Activated CD4-positive, alpha-beta T cell treated with anti-CD3 and anti-CD28 coated beads, Interleukin-2, amount 50 U/mL, for 48 hours (primary cell): ENCODE measurements at regions not wholly inside any gene's neighbourhood (a gene's known extent, or its start where the extent isn't known, plus 50 kb on each side); places are given as distances from the start of the nearest gene placed in this dataset.

Experiments
- DNase-seq, 2 experiments: peaks; one replicate each; pipeline ENCODE4 v3.0.0-alpha.2; 2020

DNA sequence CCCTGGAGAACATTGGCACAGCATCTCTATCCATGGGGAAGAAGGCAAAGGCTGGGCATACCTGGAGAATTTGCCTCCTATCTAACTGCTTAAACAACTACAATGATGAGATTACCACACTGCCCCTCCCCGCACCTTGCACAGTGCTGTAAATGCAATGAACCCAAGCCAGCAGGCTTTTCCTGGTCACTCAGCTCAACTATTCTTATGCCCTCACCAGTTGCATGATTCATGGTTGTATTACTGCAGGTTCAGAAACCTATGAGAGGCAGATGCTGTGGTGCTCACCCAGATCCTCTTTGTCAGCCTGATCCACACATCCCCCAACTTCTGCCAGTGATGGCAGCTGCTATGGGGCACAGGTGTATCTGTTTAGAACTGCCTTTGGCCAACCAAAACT, 77.7 kb upstream of the STAC start:
- no peak for DNase-seq

DNA sequence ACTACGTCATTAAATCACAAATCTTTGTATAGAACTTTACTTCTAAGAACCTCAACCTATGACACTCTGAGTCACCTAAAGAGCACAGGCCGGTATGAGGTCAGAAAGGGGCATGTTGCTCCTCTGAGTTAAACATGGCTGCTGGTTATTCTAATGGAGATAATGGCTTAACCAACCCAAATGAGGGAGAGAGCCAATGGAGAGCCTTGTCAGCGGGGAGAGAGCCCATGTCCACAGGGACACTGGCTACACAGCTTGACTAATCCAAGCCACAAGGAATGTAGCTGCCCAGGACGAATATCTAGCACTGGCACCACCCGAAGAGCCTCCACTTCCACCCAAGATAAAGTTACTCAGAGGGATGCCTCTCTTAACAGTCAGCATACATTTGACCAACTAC, 77.0 kb upstream of the STAC start:
- DNase-seq: no peak

DNA sequence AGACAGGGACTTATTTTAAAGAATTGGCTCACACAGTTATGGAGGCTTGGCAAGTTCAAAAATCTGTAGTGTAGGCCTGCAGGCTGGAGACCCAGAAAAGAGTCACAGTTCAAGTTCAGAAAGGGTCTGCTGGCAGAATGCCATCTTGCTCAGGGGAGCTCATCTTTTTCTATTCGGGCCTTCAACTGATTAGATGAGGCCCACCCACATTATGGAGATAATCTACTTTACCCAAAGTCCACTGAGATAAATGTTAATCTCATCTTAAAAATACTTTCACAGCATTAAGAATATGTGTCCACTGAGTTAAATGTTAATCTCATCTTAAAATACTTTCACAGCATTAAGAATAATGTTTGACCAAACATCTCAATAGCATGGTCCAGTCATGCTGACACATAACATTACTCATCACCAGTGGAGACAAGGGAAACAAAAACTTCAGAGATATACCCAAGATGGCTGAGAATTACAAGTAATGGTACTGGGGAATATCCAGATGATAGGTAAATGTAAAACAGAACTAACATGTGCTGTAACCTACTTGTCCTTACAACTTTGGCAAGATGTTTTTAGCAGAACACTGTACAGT, 74.3 kb upstream of the STAC start:
- DNase-seq: no peak

DNA sequence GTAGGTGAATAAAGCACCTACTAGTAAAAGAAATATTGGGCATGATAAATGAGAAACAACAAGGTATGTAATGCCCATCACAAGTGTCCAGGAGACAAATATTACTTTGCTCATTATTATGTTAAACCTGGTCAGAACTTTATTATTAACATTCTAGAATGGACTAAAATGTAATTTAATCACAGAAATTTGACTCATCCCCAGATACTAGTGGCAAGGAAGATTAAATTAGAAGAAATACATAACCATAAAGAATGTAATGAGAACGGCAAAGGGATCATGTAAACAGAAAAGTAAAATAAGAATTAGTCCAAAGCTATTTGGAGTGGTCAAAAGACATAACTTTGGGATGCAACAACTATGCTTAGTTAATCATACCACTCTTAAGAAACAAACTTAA, 71.2 kb upstream of the STAC start:
- no peak for DNase-seq

DNA sequence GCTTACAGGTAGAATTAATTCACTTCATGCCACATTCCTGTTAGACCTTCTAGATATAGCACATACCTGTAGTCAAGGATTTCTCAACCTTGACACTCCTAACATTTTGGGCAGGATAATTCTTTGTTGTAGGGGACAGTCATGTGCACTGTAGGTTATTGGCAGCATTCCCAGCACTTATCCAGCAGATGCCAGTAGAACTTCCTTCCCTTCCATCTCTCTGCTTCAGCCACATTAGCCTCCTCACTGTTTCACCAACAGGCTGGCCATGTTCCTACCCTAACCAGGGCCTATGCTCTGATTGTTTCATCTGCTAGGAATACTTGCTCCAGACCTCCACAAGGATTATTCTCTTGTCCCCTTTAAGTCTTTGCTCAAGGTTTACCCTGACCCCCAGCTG, 68.0 kb upstream of the STAC start:
- no peak for DNase-seq

DNA sequence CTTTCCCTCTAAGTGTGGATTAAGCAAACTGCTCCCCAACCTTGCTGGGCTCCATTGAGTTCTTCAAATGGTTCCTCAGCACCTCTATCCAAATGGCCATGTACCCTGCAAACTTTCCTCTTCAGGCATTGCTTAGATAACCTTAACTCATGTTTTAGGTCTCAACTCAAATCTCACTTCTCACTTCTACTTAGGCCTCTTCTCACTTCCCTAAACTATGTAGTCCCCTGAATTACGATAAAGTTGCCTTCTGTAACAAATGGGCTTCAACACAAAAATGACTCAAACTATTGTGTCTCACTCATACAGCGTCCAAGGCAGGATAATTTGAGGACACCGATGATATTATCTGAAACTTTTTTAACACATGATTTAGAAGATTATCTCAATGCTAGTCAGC, 62.4 kb upstream of the STAC start:
- DNase-seq: no peak

DNA sequence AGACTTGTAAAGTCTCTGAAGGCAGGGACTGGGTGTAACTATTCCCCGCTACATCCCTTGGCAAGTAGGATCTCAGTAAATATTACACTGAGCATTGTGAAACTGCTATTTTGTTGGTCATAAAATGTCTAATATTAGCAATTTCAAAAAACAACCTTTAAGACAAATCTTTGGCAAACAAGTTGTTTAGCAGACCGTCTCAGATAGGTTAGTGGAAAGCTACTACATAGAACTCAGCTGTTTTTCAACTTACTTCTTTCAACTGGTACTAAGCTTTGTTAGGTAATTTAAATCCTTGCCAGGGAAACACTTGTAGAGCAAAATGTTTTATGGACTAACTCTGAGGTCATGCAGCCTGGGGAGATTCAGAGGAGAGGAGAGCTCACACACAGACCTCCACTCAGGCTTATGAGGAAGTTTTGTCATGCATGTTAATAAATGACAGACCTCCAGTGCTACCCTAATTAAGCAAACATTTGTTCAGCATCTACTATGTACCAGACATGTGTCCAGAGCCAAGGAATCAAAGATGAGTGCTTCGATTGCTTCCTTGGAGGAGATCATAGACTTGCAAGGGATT, 61.6 kb upstream of the STAC start:
- no peak for DNase-seq

DNA sequence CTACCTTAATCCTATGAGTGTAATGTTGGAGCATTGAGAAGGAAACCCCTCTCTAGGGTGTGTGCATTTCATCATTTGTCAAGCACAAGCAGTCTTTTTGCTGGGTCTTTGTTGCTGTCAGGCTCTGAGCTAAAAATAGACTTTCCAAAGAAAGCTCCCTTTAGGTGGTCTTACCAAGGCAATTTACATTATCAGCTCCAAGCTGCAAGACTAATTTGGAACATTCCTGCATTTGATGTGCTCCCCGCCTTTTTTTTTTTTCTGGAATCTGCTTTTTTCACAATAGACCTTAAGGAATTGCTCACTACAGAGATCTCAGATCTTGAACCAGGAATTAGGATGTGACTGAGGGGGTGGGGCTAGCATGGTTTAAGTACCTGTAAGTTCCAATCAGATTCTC, 60.6 kb upstream of the STAC start:
- DNase-seq: no peak
